ENCODE measurements at regions not wholly inside any gene's neighbourhood (a gene's known extent, or its start where the extent isn't known, plus 50 kb on each side); places are given as distances from the start of the nearest gene placed in this dataset.

- Mint-ChIP-seq H3K4me1 (no peaks in the 10 kb centered on the region), H3K36me3 (no peaks in the 10 kb centered on the region), H3K4me3 (no peak overlapping the region), H3K27me3 (peaks cover 2% of the 10 kb centered on the region), H3K9me3 (no peaks in the 10 kb centered on the region), H3K27ac (no peak overlapping the region)
- no peak for ATAC-seq (ENCODE audit: low read depth)
- no peak for DNase-seq (ENCODE audit: low spot score in 2 of 2)
Measured at GRCh38 chr2:205937211-205937610, 148.8 kb downstream of the INO80D start.

- Mint-ChIP-seq H3K4me1 (no peaks in the 10 kb centered on the region), H3K36me3 (no peaks in the 10 kb centered on the region), H3K4me3 (no peak overlapping the region), H3K27ac (no peak overlapping the region), H3K9me3 (no peaks in the 10 kb centered on the region), H3K27me3 (peaks cover 2% of the 10 kb centered on the region)
- ATAC-seq (ENCODE audit: low read depth): no peak
- DNase-seq (ENCODE audit: low spot score in 2 of 2): no peak
Measured at GRCh38 chr2:205936446-205936845, 149.5 kb downstream of the INO80D start.

GRCh38 chr2:205934443-205934842 is 151.5 kb downstream of the INO80D start:
- Mint-ChIP-seq H3K4me1 (no peaks in the 10 kb centered on the region), H3K9me3 (no peaks in the 10 kb centered on the region), H3K27me3 (no peaks in the 10 kb centered on the region), H3K4me3 (no peak overlapping the region), H3K27ac (no peak overlapping the region), H3K36me3 (no peaks in the 10 kb centered on the region)
- DNase-seq (ENCODE audit: low spot score in 2 of 2): no peak
- ATAC-seq (ENCODE audit: low read depth): no peak

GRCh38 chr2:205932861-205933260 is 153.1 kb downstream of the INO80D start:
- Mint-ChIP-seq H3K4me1 (no peaks in the 10 kb centered on the region), H3K27ac (no peak overlapping the region), H3K9me3 (no peaks in the 10 kb centered on the region), H3K36me3 (no peaks in the 10 kb centered on the region), H3K27me3 (peaks cover 3% of the 10 kb centered on the region), H3K4me3 (no peak overlapping the region)
- ATAC-seq (ENCODE audit: low read depth) (no peak), DNase-seq (ENCODE audit: low spot score in 2 of 2) (no peak)

- DNase-seq (ENCODE audit: low spot score in 2 of 2) (no peak), ATAC-seq (ENCODE audit: low read depth) (no peak)
- Mint-ChIP-seq H3K4me3 (no peak overlapping the region), H3K4me1 (peaks cover 1% of the 10 kb centered on the region), H3K9me3 (no peaks in the 10 kb centered on the region), H3K27me3 (peaks cover 13% of the 10 kb centered on the region), H3K27ac (no peak overlapping the region), H3K36me3 (no peaks in the 10 kb centered on the region)
Measured at GRCh38 chr2:205931388-205931787, 154.6 kb downstream of the INO80D start.

- no peak overlapping the region for H3K27ac Mint-ChIP-seq
- no peaks in the 10 kb centered on the region for H3K9me3 Mint-ChIP-seq
- H3K36me3 Mint-ChIP-seq: no peaks in the 10 kb centered on the region
- peaks cover 6% of the 10 kb centered on the region for H3K4me1 Mint-ChIP-seq
- H3K27me3 Mint-ChIP-seq: peaks cover 17% of the 10 kb centered on the region
- H3K4me3 Mint-ChIP-seq: no peak overlapping the region
- ATAC-seq (ENCODE audit: low read depth) (no peak), DNase-seq (ENCODE audit: low spot score in 2 of 2) (no peak)
Measured at GRCh38 chr2:205930209-205930608, 155.8 kb downstream of the INO80D start.

GRCh38 chr2:205929246-205929942 is 156.6 kb downstream of the INO80D start:
- Mint-ChIP-seq H3K36me3 (no peaks in the 10 kb centered on the region), H3K4me3 (no peak overlapping the region), H3K27ac (no peak overlapping the region), H3K27me3 (peaks cover 22% of the 10 kb centered on the region), H3K9me3 (no peaks in the 10 kb centered on the region), H3K4me1 (peaks cover 6% of the 10 kb centered on the region)
- ATAC-seq (ENCODE audit: low read depth) (no peak), DNase-seq (ENCODE audit: low spot score in 2 of 2) (no peak)

- no peaks in the 10 kb centered on the region for H3K9me3 Mint-ChIP-seq
- DNase-seq (ENCODE audit: low spot score in 2 of 2): peak; percentile 44 to 62
- H3K4me1 Mint-ChIP-seq: peaks cover 6% of the 10 kb centered on the region
- no peak overlapping the region for H3K27ac Mint-ChIP-seq
- peaks cover 26% of the 10 kb centered on the region for H3K27me3 Mint-ChIP-seq
- no peaks in the 10 kb centered on the region for H3K36me3 Mint-ChIP-seq
- no peak overlapping the region for H3K4me3 Mint-ChIP-seq
- peak; percentile 65 for ATAC-seq (ENCODE audit: low read depth)
Measured at GRCh38 chr2:205925373-205926337, 160.3 kb downstream of the INO80D start.

- Mint-ChIP-seq H3K27me3 (peaks cover 30% of the 10 kb centered on the region), H3K9me3 (no peaks in the 10 kb centered on the region)
Measured at GRCh38 chr2:205924676-205925075, 161.3 kb downstream of the INO80D start.

GRCh38 chr2:205915130-205915524 is 170.8 kb downstream of the INO80D start:
- ATAC-seq (ENCODE audit: low read depth) (no peak), DNase-seq (ENCODE audit: low spot score in 2 of 2) (no peak)
- Mint-ChIP-seq H3K4me3 (no peak overlapping the region), H3K9me3 (peaks cover 2% of the 10 kb centered on the region), H3K4me1 (no peaks in the 10 kb centered on the region), H3K27me3 (peaks cover 10% of the 10 kb centered on the region), H3K36me3 (no peaks in the 10 kb centered on the region), H3K27ac (no peak overlapping the region)

More at GRCh38 chr2:205924676-205925075, 161.3 kb downstream of the INO80D start:
- Mint-ChIP-seq H3K27ac (no peak overlapping the region), H3K4me1 (peaks cover 6% of the 10 kb centered on the region), H3K36me3 (no peaks in the 10 kb centered on the region), H3K4me3 (no peak overlapping the region)
- ATAC-seq (ENCODE audit: low read depth) (no peak), DNase-seq (ENCODE audit: low spot score in 2 of 2) (no peak)

- Mint-ChIP-seq H3K4me1 (no peaks in the 10 kb centered on the region), H3K27me3 (peaks cover 7% of the 10 kb centered on the region), H3K27ac (no peak overlapping the region), H3K4me3 (no peak overlapping the region), H3K36me3 (no peaks in the 10 kb centered on the region), H3K9me3 (peaks cover 3% of the 10 kb centered on the region)
- ATAC-seq (ENCODE audit: low read depth): no peak
- DNase-seq (ENCODE audit: low spot score in 2 of 2): no peak
Measured at GRCh38 chr2:205914213-205915129, 171.5 kb downstream of the INO80D start.

GRCh38 chr2:205913668-205914067 is 172.3 kb downstream of the INO80D start:
- peaks cover 5% of the 10 kb centered on the region for H3K27me3 Mint-ChIP-seq
- H3K36me3 Mint-ChIP-seq: no peaks in the 10 kb centered on the region
- H3K4me3 Mint-ChIP-seq: no peak overlapping the region
- ATAC-seq (ENCODE audit: low read depth) (no peak), DNase-seq (ENCODE audit: low spot score in 2 of 2) (no peak)
- H3K27ac Mint-ChIP-seq: no peak overlapping the region
- H3K4me1 Mint-ChIP-seq: no peaks in the 10 kb centered on the region
- H3K9me3 Mint-ChIP-seq: peaks cover 1% of the 10 kb centered on the region

- Mint-ChIP-seq H3K4me3 (no peak overlapping the region), H3K27ac (no peak overlapping the region), H3K9me3 (peaks cover 1% of the 10 kb centered on the region), H3K27me3 (peaks cover 14% of the 10 kb centered on the region), H3K4me1 (no peaks in the 10 kb centered on the region), H3K36me3 (no peaks in the 10 kb centered on the region)
- DNase-seq (ENCODE audit: low spot score in 2 of 2) (no peak), ATAC-seq (ENCODE audit: low read depth) (no peak)
Measured at GRCh38 chr2:205911306-205911705, 174.7 kb downstream of the INO80D start.

- H3K4me3 Mint-ChIP-seq: no peak overlapping the region
- DNase-seq (ENCODE audit: low spot score in 2 of 2) (no peak), ATAC-seq (ENCODE audit: low read depth) (no peak)
- no peak overlapping the region for H3K27ac Mint-ChIP-seq
- no peaks in the 10 kb centered on the region for H3K36me3 Mint-ChIP-seq
- no peaks in the 10 kb centered on the region for H3K4me1 Mint-ChIP-seq
- peaks cover 18% of the 10 kb centered on the region for H3K27me3 Mint-ChIP-seq
- peaks cover 1% of the 10 kb centered on the region for H3K9me3 Mint-ChIP-seq
Measured at GRCh38 chr2:205909184-205909572, 176.8 kb downstream of the INO80D start.

All from memory B cell (primary cell).